ENCODE measurements at regions not wholly inside any gene's neighbourhood (a gene's known extent, or its start where the extent isn't known, plus 50 kb on each side); places are given as distances from the start of the nearest gene placed in this dataset.

GRCh38 chr18:1177232-1177631 lies 272.6 kb downstream of the ADCYAP1 start:
- Histone ChIP-seq H3K27me3 (no peaks in the 10 kb centered on the region), H3K27ac (no peak overlapping the region), H3K4me3 (no peak overlapping the region), H3K9me3 (peaks cover 3% of the 10 kb centered on the region), H3K36me3 (no peaks in the 10 kb centered on the region), H3K4me1 (no peaks in the 10 kb centered on the region)
- no peak for TF ChIP-seq POLR2AphosphoS5 (IDR thresholded peaks at IDR 0.05; ENCODE audit: insufficient read depth in 1 of 2, low read depth in 1 of 2)
- no peak for TF ChIP-seq POLR2A (IDR thresholded peaks at IDR 0.05)
- TF ChIP-seq, protein P1, sequence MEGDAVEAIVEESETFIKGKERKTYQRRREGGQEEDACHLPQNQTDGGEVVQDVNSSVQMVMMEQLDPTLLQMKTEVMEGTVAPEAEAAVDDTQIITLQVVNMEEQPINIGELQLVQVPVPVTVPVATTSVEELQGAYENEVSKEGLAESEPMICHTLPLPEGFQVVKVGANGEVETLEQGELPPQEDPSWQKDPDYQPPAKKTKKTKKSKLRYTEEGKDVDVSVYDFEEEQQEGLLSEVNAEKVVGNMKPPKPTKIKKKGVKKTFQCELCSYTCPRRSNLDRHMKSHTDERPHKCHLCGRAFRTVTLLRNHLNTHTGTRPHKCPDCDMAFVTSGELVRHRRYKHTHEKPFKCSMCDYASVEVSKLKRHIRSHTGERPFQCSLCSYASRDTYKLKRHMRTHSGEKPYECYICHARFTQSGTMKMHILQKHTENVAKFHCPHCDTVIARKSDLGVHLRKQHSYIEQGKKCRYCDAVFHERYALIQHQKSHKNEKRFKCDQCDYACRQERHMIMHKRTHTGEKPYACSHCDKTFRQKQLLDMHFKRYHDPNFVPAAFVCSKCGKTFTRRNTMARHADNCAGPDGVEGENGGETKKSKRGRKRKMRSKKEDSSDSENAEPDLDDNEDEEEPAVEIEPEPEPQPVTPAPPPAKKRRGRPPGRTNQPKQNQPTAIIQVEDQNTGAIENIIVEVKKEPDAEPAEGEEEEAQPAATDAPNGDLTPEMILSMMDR (IDR thresholded peaks at IDR 0.05) = no peak
- DNase-seq (ENCODE audit: extremely low spot score in 2 of 2) = no peak
- intact Hi-C loops (cut with DNase I) = no loop called here

DNA sequence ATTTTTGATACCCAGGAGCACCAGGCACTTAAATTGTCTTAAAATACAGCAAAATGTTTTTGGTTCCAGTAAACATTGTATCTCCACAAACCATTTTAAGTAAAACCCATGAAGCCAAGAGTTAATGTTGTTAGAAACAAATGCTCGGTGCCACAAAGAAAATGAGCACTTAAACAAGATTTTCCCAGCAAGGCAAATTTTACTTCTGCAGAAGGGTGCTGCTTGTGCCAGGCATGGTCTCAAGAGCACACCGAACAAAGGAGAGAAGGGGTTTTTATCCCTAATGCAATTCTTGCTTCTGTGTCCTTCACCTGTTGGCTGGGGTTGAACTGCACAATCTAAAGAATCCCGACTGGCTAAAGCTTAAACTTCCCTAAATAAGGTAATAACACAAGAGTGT lies 286.7 kb downstream of the ADCYAP1 start:
- Histone ChIP-seq H3K36me3 (no peaks in the 10 kb centered on the region), H3K27me3 (no peaks in the 10 kb centered on the region), H3K4me1 (no peaks in the 10 kb centered on the region), H3K4me3 (no peak overlapping the region), H3K27ac (no peak overlapping the region), H3K9me3 (no peaks in the 10 kb centered on the region)
- no peak for TF ChIP-seq POLR2A (IDR thresholded peaks at IDR 0.05)
- TF ChIP-seq, protein P1 (IDR thresholded peaks at IDR 0.05) = no peak
- DNase-seq (ENCODE audit: extremely low spot score in 2 of 2) = no peak
- intact Hi-C loops (cut with DNase I) = no loop called here

DNA sequence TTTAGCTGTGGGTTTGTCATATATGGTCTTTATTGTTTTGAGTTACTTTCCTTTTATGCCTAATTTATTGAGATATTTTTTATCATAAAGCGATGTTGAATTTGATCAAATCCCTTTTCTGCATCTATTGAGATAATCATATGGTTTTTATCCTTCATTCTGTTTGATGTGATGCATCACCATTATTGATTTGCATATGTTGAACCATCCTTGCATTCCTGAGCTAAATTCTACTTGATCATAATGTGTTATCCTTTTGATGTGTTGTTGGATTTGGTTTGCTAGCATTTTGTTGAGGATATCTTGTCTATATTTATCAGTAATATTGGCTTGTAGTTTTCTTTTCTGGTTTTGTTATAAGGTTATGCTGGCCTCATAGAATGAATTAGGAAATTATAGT lies 308.5 kb downstream of the ADCYAP1 start:
- Histone ChIP-seq H3K9me3 (no peaks in the 10 kb centered on the region), H3K4me1 (no peaks in the 10 kb centered on the region), H3K27me3 (no peaks in the 10 kb centered on the region), H3K27ac (no peak overlapping the region), H3K36me3 (no peaks in the 10 kb centered on the region), H3K4me3 (no peak overlapping the region)
- no peak for DNase-seq (ENCODE audit: extremely low spot score in 2 of 2)
- TF ChIP-seq POLR2AphosphoS5 (IDR thresholded peaks at IDR 0.05; ENCODE audit: insufficient read depth in 1 of 2, low read depth in 1 of 2) = no peak
- TF ChIP-seq, protein P1 (IDR thresholded peaks at IDR 0.05) = no peak
- TF ChIP-seq POLR2A (IDR thresholded peaks at IDR 0.05) = no peak
- intact Hi-C loops (cut with DNase I) = no loop called here

GRCh38 chr18:1222880-1223279 lies 318.2 kb downstream of the ADCYAP1 start:
- no peak for DNase-seq (ENCODE audit: extremely low spot score in 2 of 2)
- TF ChIP-seq POLR2AphosphoS5 (IDR thresholded peaks at IDR 0.05; ENCODE audit: insufficient read depth in 1 of 2, low read depth in 1 of 2) = no peak
- no peak for TF ChIP-seq POLR2A (IDR thresholded peaks at IDR 0.05)
- TF ChIP-seq, protein P1 (IDR thresholded peaks at IDR 0.05) = no peak
- H3K36me3 ChIP-seq = no peaks in the 10 kb centered on the region
- H3K4me3 ChIP-seq = no peak overlapping the region
- H3K4me1 ChIP-seq = no peaks in the 10 kb centered on the region
- intact Hi-C loops (cut with DNase I) = no loop called here
- H3K27me3 ChIP-seq = no peaks in the 10 kb centered on the region
- H3K9me3 ChIP-seq = no peaks in the 10 kb centered on the region
- no peak overlapping the region for H3K27ac ChIP-seq

GRCh38 chr18:1227025-1227424 lies 322.4 kb downstream of the ADCYAP1 start:
- no peaks in the 10 kb centered on the region for H3K4me1 ChIP-seq

More at GRCh38 chr18:1227025-1227424, 322.4 kb downstream of the ADCYAP1 start:
- H3K27ac ChIP-seq = no peak overlapping the region
- DNase-seq (ENCODE audit: extremely low spot score in 2 of 2) = no peak
- H3K9me3 ChIP-seq = no peaks in the 10 kb centered on the region
- no peaks in the 10 kb centered on the region for H3K27me3 ChIP-seq
- TF ChIP-seq POLR2AphosphoS5 (IDR thresholded peaks at IDR 0.05; ENCODE audit: insufficient read depth in 1 of 2, low read depth in 1 of 2) (no peak), POLR2A (IDR thresholded peaks at IDR 0.05) (no peak)
- TF ChIP-seq, protein P1 (IDR thresholded peaks at IDR 0.05) = no peak
- no peak overlapping the region for H3K4me3 ChIP-seq
- intact Hi-C loops (cut with DNase I) = no loop called here
- no peaks in the 10 kb centered on the region for H3K36me3 ChIP-seq
